GM12873 (cell line): ENCODE measurements at regions not wholly inside any gene's neighbourhood (a gene's known extent, or its start where the extent isn't known, plus 50 kb on each side); places are given as distances from the start of the nearest gene placed in this dataset.

Experiments
- CTCF ChIP-seq: IDR thresholded peaks from 2 replicates; pipeline ENCODE4 v1.5.1; 2012; ENCODE audit warnings: low read depth, mild to moderate bottlenecking, moderate library complexity, low read length, control low read depth; ENCODE audit not compliant: insufficient read depth; ENCODE audit errors: missing control alignments

- TF ChIP-seq CTCF = no peak
Observed at GRCh38 chr10:124294811-124295770, 123.6 kb downstream of the OAT start.

GRCh38 chr10:124293616-124294449, 124.9 kb downstream of the OAT start:
- no peak for TF ChIP-seq CTCF

DNA sequence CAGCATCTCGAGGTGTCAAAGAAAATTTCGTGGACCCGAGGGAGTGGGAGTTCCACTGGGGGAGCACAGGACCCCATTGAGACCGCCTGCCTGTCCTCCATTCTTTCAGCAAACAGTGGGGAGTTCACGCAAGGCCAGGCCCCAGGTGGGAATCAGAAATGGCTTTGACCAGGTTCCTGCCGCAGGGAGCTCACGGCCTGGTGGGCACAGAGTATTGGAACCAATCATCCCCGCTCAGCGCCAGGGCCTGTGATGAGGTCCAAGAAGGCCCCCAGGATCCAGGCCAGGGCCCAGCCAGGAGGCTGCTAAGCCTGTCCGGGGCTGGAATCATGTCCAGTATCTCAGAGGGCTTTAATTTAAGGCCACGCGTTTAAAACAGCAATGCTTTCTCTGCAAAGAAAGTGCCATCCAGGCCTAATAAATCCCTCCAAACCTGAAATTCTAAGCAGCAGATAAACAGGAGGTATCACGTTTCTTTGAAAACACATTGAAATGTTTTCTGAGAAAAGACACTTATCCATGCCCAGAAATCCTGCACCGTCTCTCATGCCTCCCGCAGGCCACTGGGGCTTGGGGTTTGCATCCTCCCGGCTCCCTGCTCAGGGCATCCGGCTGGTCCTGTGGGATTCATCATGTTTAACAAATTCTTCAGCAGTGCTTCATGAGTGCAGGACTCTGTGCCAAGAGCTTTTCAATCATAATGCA, 125.7 kb downstream of the OAT start:
- TF ChIP-seq CTCF = no peak

DNA sequence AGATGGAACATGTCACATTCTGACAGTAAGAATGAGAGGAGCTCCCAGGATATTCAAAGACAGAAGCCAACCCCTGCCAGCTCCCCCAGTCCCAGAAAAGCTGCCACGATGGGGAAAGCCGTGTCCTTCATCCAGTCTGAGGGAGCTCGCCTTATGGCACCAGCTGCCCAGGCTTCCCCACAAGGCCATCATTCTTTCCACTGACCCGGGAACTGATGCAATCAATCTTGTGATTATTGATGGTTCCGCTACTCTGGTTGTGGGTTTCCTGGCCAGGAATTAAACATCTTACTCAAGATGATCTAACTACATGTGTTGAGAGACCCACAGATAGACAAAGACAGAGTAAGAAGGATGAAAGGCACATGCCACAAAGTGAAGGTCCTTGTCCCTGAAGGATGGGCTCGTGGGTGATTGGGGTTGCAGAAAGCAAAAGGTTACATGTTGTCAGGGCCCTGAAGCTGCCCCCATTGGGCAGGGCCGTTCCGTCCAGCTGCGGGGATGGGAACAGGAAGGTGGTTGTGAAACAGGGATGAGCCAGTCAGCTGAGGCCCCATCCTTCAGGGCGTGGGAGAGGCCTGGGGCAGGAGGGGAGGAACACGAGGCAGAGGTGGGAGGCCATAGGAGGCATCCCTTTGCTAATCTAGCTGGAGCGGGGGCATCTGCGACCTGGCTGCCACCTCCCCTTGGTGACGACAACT, 127.6 kb downstream of the OAT start:
- TF ChIP-seq CTCF = no peak

GRCh38 chr10:124289851-124290795, 128.6 kb downstream of the OAT start:
- TF ChIP-seq CTCF = no peak
